Hematopoietic multipotent progenitor cell (in vitro differentiated cells): ENCODE measurements at regions not wholly inside any gene's neighbourhood (a gene's known extent, or its start where the extent isn't known, plus 50 kb on each side); places are given as distances from the start of the nearest gene placed in this dataset.
A peak's percentile ranks its signal among the peaks of the same experiment; 100 is the strongest.

Experiments used
- DNase-seq, 3 donors: peaks; one replicate each; pipeline ENCODE4 v3.0.0-alpha.2; 2011 to 2015; ENCODE audit warnings: low read depth in 2 of 3, low spot score in 2 of 3

DNA sequence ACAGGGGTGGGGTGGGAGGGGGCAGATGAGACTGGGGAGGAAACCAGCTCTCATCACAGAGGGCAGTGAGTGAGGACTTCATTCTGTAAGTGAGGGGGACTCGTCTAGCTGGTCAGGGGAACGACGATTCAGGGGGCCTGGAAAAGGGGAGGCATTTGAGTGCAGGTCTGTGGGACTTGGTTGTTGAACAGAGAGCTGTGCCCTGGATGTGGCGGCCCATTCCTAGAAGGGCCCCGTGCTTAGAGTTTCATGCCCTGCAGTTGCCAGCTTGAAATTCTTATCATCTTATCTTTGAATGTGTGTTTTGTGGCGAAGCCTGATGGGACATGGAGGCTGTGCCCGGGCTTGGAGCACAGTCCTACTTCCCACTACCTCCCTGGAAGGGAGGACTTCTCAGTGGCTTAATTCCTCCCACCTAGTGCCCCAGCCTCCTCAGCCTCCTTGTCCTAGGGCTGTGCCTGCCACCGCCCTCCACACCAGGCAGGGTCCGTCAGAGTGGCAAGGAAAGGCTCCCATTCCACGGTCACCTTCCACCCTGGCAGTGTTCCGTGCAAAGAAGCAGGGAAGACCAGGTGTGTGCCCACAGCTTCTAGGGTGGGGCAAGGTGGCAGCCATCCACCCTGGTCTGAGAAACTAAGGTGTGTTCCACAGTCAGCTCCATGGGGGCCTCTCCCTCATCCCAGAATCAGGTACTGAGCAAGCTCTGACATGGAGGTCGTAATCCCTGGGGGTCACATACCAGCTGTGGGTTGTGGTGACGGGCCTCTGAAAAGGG lies 59.7 kb upstream of the LMO1 start:
- no peak for DNase-seq

DNA sequence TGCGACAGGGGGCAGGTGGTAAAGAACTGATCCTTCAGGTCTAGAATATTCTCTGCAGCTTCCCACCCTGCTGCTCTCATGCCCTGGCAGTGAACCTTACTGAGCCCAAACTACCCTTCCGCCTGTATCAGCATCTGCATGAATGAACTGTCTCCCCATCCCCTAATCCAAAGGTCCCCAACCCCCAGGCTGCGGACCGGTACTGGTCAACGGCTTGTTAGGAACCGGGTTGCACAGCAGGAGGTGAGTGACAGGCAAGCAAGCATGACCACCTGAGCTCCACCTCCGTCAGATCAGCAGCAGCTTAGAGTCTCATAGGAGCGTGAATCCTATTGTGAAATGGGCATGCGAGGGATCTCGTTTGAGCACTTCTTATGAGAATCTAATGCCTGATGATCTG lies 58.2 kb upstream of the LMO1 start:
- DNase-seq: no peak

DNA sequence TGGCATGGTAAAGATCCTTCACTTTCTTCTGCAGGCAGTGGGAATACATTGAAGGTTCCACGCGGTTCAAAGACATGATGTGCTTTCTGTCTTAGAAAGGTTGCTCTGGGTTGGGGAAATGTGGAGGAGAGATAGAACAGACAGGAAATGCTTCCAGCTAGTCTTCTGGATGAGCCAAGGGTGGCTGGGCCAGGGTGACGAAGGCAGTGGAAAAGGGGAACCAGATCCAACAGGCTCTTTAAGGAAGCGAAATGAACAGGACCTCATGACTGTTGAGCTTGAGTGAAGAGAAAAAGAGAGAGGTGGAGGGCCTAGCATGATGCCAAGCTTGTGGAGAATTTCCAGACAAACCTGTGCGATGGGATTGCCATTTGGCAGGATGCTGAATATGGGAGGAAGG lies 56.4 kb upstream of the LMO1 start:
- DNase-seq: no peak

DNA sequence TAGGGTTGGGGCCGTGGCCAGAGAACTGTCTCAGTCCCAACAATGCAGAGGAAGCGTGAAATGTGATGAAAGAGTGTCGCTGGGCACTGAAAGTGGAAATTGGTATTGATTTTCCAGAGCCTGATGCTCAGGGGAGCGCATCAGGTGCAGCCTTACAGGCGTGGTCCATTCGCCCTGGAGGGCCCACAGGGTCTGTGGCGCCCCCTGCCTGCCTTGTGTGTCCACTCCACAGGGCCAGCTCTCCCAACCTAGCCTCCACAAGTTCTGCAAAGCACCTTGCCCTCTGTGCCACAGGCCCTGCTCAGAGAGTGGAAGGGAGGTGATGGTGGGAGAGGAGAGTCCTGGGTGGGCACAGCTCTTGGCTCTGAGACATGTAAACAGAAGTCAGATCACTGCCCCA lies 54.9 kb upstream of the LMO1 start:
- peak in 1 of 3 donors; percentile 35 for DNase-seq

DNA sequence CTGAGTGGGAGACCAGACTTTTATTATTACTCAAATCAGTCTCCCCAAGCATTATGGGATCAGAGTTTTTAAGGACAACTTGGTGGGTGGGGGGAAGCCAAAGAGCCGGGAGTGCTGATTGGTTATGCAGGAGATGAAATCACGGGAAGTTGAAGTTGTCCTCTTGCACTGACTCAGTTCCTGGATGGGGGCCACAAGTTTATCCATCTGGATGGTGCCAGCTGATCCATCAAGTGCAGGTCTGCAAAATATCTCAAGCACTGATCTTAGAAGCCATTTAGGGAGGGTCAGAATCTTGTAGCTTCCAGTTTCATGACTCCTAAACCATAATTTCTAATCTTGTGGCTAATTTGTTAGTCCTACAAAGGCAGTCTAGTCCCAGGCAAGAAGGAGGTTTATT lies 53.5 kb upstream of the LMO1 start:
- no peak for DNase-seq

DNA sequence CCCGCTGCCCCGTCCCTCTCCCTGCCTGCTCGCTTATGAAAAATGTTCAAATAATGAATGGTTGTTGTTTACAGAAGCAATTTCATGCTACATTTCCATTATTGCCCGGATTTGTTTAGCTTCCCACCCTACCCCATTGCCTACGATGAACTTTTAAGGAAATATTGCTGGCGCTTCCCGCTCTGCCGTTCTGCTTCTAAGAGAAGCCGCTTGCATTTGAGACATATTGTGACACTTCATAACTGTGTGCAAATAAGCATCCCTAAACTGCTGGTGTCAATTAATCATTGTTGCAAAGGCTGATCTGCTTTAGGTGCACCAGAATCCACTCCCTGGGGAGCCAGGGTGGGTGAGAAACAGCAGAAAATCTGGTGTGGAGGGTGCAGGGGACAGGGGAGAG lies 52.3 kb upstream of the LMO1 start:
- DNase-seq: no peak

DNA sequence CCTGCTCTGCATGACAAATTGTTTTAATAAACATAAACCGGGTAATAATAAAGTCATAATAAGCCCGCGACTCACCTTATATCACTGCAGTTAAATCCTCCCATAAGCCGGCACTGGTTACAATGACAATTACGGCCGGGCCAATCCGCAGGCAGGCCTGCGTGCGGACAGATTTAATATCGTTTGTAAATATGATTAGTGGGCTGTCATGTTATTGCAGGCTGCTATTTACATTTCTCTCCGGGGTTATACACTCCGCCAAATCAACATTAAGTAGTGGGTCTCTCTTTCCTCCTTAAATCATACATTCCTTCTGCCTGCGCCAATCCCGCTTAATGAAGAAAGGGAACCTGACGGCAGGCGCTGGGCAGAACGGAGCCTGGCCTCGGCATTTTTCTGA lies 51.8 kb upstream of the LMO1 start:
- DNase-seq: no peak

DNA sequence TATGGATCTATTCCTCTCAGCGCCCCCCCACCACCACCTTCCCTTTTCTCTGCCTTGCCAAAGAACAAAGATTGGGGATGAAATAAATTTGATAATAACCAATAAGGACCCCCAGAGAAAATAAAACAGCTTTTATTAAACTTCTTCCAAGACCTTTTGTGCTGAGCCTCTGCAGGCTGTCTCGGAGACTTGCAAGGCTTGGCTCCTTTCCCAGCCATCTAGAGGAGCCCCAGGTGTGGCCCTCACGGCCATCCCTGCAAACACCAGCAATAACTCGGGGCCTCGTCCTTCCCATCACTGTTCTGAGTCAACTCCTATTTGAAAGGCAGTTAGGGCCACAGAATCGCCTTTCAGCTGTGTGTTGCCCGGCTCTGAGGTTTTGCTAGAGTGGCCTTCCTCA lies 51.2 kb upstream of the LMO1 start:
- DNase-seq: no peak

DNA sequence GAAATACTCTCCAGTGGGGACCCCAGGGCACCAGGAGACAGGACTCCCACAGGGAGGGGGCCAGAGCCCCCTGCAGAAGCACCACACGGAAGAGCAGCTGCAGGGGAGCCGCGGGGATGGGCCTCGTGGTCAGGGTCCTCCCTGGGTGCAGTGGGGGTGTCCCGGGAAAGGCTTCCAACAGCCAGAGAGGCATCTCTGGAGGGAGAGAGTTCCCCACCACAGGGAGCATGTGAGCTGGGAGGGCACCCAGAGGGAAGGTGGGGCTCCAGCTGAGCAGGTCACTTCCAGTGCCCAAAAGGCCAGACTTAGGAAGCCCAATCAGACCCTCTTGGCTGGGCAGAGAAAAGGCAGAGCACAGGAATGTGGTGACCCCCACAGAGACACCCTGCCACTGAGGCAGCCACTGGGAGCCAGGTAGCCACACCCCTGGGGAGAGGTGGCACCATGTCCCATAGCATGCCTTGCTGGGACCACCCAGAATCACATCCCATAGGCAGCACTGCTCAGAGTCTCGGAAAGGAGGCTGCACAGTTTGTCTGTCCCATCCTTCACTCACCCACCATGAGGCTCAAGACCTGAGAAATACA lies 49.9 kb upstream of the LMO1 start:
- no peak for DNase-seq
